Omental fat pad (tissue), 3 donors: ENCODE measurements at regions not wholly inside any gene's neighbourhood (a gene's known extent, or its start where the extent isn't known, plus 50 kb on each side); places are given as distances from the start of the nearest gene placed in this dataset.

Experiments
- ATAC-seq: fragments of 150-250 bp; one replicate; pipeline ENCODE4 v1.9.1; 2016; ENCODE audit warnings: mild to moderate bottlenecking, moderate library complexity; ENCODE audit not compliant: low FRiP score
- DNase-seq: peaks from one replicate; pipeline ENCODE4 v3.0.0-alpha.2; 2019; ENCODE audit warnings: low spot score
- CTCF ChIP-seq, 3 donors: fragments of 450-650 bp; IDR thresholded peaks; one replicate each; pipeline ENCODE4 v1.5.1; 2016 to 2017; ENCODE audit warnings: antibody characterized with exemption in 3 of 3, mild to moderate bottlenecking in 3 of 3, moderate library complexity in 2 of 3

GRCh38 chr5:71832812-71833715 is 114.0 kb downstream of the CARTPT start:
- no peak for TF ChIP-seq CTCF (IDR thresholded peaks at IDR 0.05)
- no peak for ATAC-seq
- DNase-seq = no peak

GRCh38 chr5:71834601-71835000 is 115.5 kb downstream of the CARTPT start:
- no peak for DNase-seq
- no peak for ATAC-seq
- TF ChIP-seq CTCF (IDR thresholded peaks at IDR 0.05) = no peak

- ATAC-seq (no peak), DNase-seq (no peak)
- TF ChIP-seq CTCF (IDR thresholded peaks at IDR 0.05) = no peak
Measured at GRCh38 chr5:71836084-71836483, 117.0 kb downstream of the CARTPT start.

- no peak for TF ChIP-seq CTCF (IDR thresholded peaks at IDR 0.05)
- ATAC-seq (no peak), DNase-seq (no peak)
Measured at GRCh38 chr5:71836559-71837112, 117.6 kb downstream of the CARTPT start.

- ATAC-seq (no peak), DNase-seq (no peak)
- no peak for TF ChIP-seq CTCF (IDR thresholded peaks at IDR 0.05)
Measured at GRCh38 chr5:71838286-71838685, 119.2 kb downstream of the CARTPT start.

GRCh38 chr5:71839096-71839884 is 120.2 kb downstream of the CARTPT start:
- ATAC-seq (no peak), DNase-seq (no peak)
- no peak for TF ChIP-seq CTCF (IDR thresholded peaks at IDR 0.05)
